Smooth muscle cell (in vitro differentiated cells): ENCODE measurements at regions not wholly inside any gene's neighbourhood (a gene's known extent, or its start where the extent isn't known, plus 50 kb on each side); places are given as distances from the start of the nearest gene placed in this dataset.

Source experiments
- DNase-seq: peaks from one replicate; lab custom pipeline; 2025; ENCODE audit not compliant: unreplicated experiment; lab: John Stamatoyannopoulos, UW
- H2AFZ ChIP-seq: fragments of 200-600 bp; sonication (generic); 2 replicates; pipeline ENCODE4 v1.6.0; 2016; ENCODE audit warnings: antibody characterized with exemption, low read depth, mild to moderate bottlenecking
- H3F3A ChIP-seq: fragments of 200-600 bp; sonication (generic); 2 replicates; pipeline ENCODE4 v1.6.0; 2017; ENCODE audit warnings: antibody characterized with exemption, low read depth
- H3K27ac ChIP-seq: fragments of 200-600 bp; sonication (generic); 2 replicates; pipeline ENCODE4 v1.5.1; 2016; ENCODE audit warnings: low read depth, mild to moderate bottlenecking
- H3K27me3 ChIP-seq: fragments of 200-600 bp; sonication (generic); 2 replicates; pipeline ENCODE4 v1.6.1; 2016; ENCODE audit warnings: low read depth, mild to moderate bottlenecking
- H3K36me3 ChIP-seq: fragments of 200-600 bp; sonication (generic); 2 replicates; pipeline ENCODE4 v1.5.1; 2016; ENCODE audit warnings: low read depth
- H3K4me1 ChIP-seq: fragments of 200-600 bp; sonication (generic); 2 replicates; pipeline ENCODE4 v1.5.1; 2016; ENCODE audit warnings: low read depth
- H3K4me2 ChIP-seq: fragments of 200-600 bp; sonication (generic); 2 replicates; pipeline ENCODE4 v1.6.0; 2016; ENCODE audit warnings: mild to moderate bottlenecking
- H3K4me3 ChIP-seq: fragments of 200-600 bp; sonication (generic); 2 replicates; pipeline ENCODE4 v1.5.1; 2016; ENCODE audit warnings: mild to moderate bottlenecking
- H3K79me2 ChIP-seq: fragments of 200-600 bp; sonication (generic); 2 replicates; pipeline ENCODE4 v1.6.0; 2016; ENCODE audit warnings: low read depth, mild to moderate bottlenecking
- H3K9ac ChIP-seq: fragments of 200-600 bp; sonication (generic); 2 replicates; pipeline ENCODE4 v1.6.0; 2016; ENCODE audit warnings: low read depth
- H3K9me3 ChIP-seq: fragments of 200-600 bp; sonication (generic); replicated peaks from 2 replicates; pipeline ENCODE4 v1.5.1; 2016; ENCODE audit warnings: low read depth
- H4K20me1 ChIP-seq: fragments of 200-600 bp; sonication (generic); 2 replicates; pipeline ENCODE4 v1.6.0; 2016; ENCODE audit warnings: low read depth
- CTCF ChIP-seq: fragments of 200-600 bp; sonication (generic); IDR thresholded peaks from 2 replicates; pipeline ENCODE4 v1.5.1; 2017; ENCODE audit warnings: borderline replicate concordance, mild to moderate bottlenecking, antibody characterized with exemption; ENCODE audit not compliant: insufficient read depth, poor library complexity, severe bottlenecking
- WGBS: methylation state at CpG from one replicate; pipeline ENCODE4 v1.1.7; 2016; ENCODE audit warnings: low lambda C conversion rate; 5-methylcytosine and 5-hydroxymethylcytosine counted together

- no peaks in the 10 kb centered on the region for H3K9me3 ChIP-seq
- H3K4me3 ChIP-seq: no peak overlapping the region
- WGBS: 86% methylated on average over 5 of the region's 5 CpGs
These were observed 135.4 kb upstream of the PCBD1 start for GRCh38 chr10:71023704-71024283.

GRCh38 chr10:71024490-71024889 is 136.1 kb upstream of the PCBD1 start:
- Histone ChIP-seq H3K36me3 (no peaks in the 10 kb centered on the region), H3F3A (no peaks in the 10 kb centered on the region), H2AFZ (no peak overlapping the region), H4K20me1 (no peaks in the 10 kb centered on the region), H3K4me3 (no peak overlapping the region), H3K9ac (no peak overlapping the region), H3K4me1 (no peaks in the 10 kb centered on the region), H3K4me2 (no peak overlapping the region), H3K27ac (no peak overlapping the region), H3K27me3 (no peaks in the 10 kb centered on the region), H3K79me2 (no peaks in the 10 kb centered on the region), H3K9me3 (no peaks in the 10 kb centered on the region)
- no peak for TF ChIP-seq CTCF
- no peak for DNase-seq
- WGBS: 83% methylated on average over 4 of the region's 4 CpGs

More at GRCh38 chr10:71023704-71024283, 135.4 kb upstream of the PCBD1 start:
- no peak for TF ChIP-seq CTCF
- Histone ChIP-seq H2AFZ (no peak overlapping the region), H3K9ac (no peak overlapping the region), H4K20me1 (no peaks in the 10 kb centered on the region), H3K79me2 (no peaks in the 10 kb centered on the region), H3K4me2 (no peak overlapping the region), H3F3A (no peaks in the 10 kb centered on the region), H3K27me3 (no peaks in the 10 kb centered on the region), H3K27ac (no peak overlapping the region), H3K4me1 (no peaks in the 10 kb centered on the region), H3K36me3 (no peaks in the 10 kb centered on the region)
- no peak for DNase-seq

GRCh38 chr10:71025535-71025934 is 137.2 kb upstream of the PCBD1 start:
- DNase-seq: no peak
- no peak overlapping the region for H3K9ac ChIP-seq
- 65% methylated on average over 4 of the region's 4 CpGs for WGBS

More at GRCh38 chr10:71025535-71025934, 137.2 kb upstream of the PCBD1 start:
- no peak overlapping the region for H3K4me3 ChIP-seq
- no peaks in the 10 kb centered on the region for H3K27me3 ChIP-seq
- H4K20me1 ChIP-seq: no peaks in the 10 kb centered on the region
- no peaks in the 10 kb centered on the region for H3K36me3 ChIP-seq
- H2AFZ ChIP-seq: no peak overlapping the region
- no peaks in the 10 kb centered on the region for H3K9me3 ChIP-seq
- no peak overlapping the region for H3K4me2 ChIP-seq
- no peak for TF ChIP-seq CTCF
- no peak overlapping the region for H3K27ac ChIP-seq
- no peaks in the 10 kb centered on the region for H3F3A ChIP-seq
- H3K4me1 ChIP-seq: no peaks in the 10 kb centered on the region
- no peaks in the 10 kb centered on the region for H3K79me2 ChIP-seq
